OCI-LY1 (cell line): ENCODE measurements at regions not wholly inside any gene's neighbourhood (a gene's known extent, or its start where the extent isn't known, plus 50 kb on each side); places are given as distances from the start of the nearest gene placed in this dataset.

Source experiments
- H2AFZ ChIP-seq: fragments of 200-600 bp; sonication (generic), shearing (Covaris generic); 2 replicates; pipeline ENCODE4 v1.6.0; 2014; ENCODE audit warnings: antibody characterized with exemption, mild to moderate bottlenecking, low read length
- H3F3A ChIP-seq: fragments of 200-600 bp; sonication (generic), shearing (Covaris generic); 2 replicates; pipeline ENCODE4 v1.6.0; 2014; ENCODE audit warnings: mild to moderate bottlenecking, antibody characterized with exemption, low read length, moderate library complexity; ENCODE audit not compliant: insufficient read depth
- H3K27ac ChIP-seq: fragments of 200-600 bp; sonication (generic); 2 replicates; pipeline ENCODE4 v1.5.1; 2014; ENCODE audit warnings: low read length, mixed run types, mild to moderate bottlenecking, low read depth; ENCODE audit not compliant: poor library complexity, severe bottlenecking
- H3K27me3 ChIP-seq: fragments of 200-600 bp; sonication (generic); 2 replicates; pipeline ENCODE4 v1.6.0; 2014; ENCODE audit warnings: antibody characterized with exemption, mild to moderate bottlenecking, low read length, moderate library complexity; ENCODE audit not compliant: insufficient read depth
- H3K36me3 ChIP-seq: fragments of 200-600 bp; sonication (generic); 2 replicates; pipeline ENCODE4 v1.6.1; 2014; ENCODE audit warnings: mild to moderate bottlenecking, antibody characterized with exemption, low read length, moderate library complexity, mixed read lengths; ENCODE audit not compliant: insufficient read depth
- H3K4me1 ChIP-seq: fragments of 200-600 bp; sonication (generic); 2 replicates; pipeline ENCODE4 v1.5.1; 2014; ENCODE audit warnings: mild to moderate bottlenecking, low read length, moderate library complexity; ENCODE audit not compliant: insufficient read depth, severe bottlenecking
- H3K4me2 ChIP-seq: fragments of 200-600 bp; sonication (generic), shearing (Covaris generic); 2 replicates; pipeline ENCODE4 v1.6.1; 2014; ENCODE audit warnings: low read length
- H3K4me3 ChIP-seq: fragments of 200-600 bp; sonication (generic); 2 replicates; pipeline ENCODE4 v1.5.1; 2014; ENCODE audit warnings: low read length, low read depth, mild to moderate bottlenecking, mixed read lengths; ENCODE audit not compliant: poor library complexity, severe bottlenecking
- H3K79me2 ChIP-seq: fragments of 200-600 bp; shearing (Covaris generic); 2 replicates; pipeline ENCODE4 v1.6.1; 2016; ENCODE audit warnings: mixed run types, low read length, mixed read lengths; ENCODE audit not compliant: insufficient read depth
- H3K9ac ChIP-seq: fragments of 200-600 bp; sonication (generic), shearing (Covaris generic); 2 replicates; pipeline ENCODE4 v1.6.1; 2014; ENCODE audit warnings: mild to moderate bottlenecking, low read length, mixed read lengths
- H3K9me2 ChIP-seq: fragments of 200-600 bp; sonication (generic), shearing (Covaris generic); 2 replicates; pipeline ENCODE4 v1.6.1; 2014; ENCODE audit warnings: low read depth, mild to moderate bottlenecking, low read length, mixed read lengths
- H3K9me3 ChIP-seq: fragments of 200-600 bp; shearing (Covaris generic); 2 replicates; pipeline ENCODE4 v1.6.1; 2014; ENCODE audit warnings: low read length, mixed read lengths
- H4K20me1 ChIP-seq: fragments of 200-600 bp; sonication (generic), shearing (Covaris generic); 2 replicates; pipeline ENCODE4 v1.6.0; 2016; ENCODE audit warnings: mild to moderate bottlenecking, low read length; ENCODE audit not compliant: insufficient read depth
- CTCF ChIP-seq: fragments of 200-600 bp; sonication (generic), shearing (Covaris generic); IDR thresholded peaks from 2 replicates; pipeline ENCODE4 v1.5.1; 2017; ENCODE audit warnings: mild to moderate bottlenecking, antibody characterized with exemption, low read length, moderate library complexity, mixed read lengths
- EZH2 ChIP-seq: fragments of 200-600 bp; sonication (generic), shearing (Covaris generic); IDR thresholded peaks from 2 replicates; pipeline ENCODE4 v1.8.0; 2017; ENCODE audit warnings: borderline replicate concordance, mixed run types, mild to moderate bottlenecking, antibody characterized with exemption, low read length, moderate library complexity, mixed read lengths

DNA sequence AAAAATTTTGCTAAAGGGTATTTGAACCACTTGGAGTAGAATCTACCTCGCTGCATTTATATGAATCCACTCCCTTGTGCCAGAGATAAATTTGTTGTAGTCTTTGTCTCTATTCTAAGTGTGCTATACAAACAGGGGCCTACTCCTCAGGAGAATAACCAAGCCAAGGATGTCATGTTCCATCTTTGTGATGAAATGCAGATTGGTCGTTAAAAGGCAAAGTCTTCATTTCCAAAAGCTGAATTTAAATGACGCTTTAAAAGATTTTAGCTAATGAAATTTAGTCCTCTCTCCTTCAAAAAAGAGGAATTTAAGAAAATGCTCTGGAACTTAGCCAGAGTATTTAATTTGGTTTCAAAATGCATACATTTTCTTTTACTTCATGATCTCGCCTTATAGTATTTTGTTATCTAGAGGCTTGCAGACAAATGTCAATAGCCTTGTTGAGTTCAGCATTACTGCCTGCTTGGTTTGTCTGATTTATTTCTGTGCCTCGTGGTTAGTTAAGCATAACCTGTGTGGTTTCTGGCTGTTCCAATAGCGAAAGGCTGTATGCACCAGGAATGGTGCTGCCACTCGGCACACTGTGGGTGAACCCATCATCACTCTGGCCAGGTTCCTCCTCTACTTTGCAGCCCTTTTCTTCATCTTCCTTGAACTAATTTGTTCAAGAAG, 417.6 kb downstream of the ZNF521 start:
- no peaks in the 10 kb centered on the region for H3K79me2 ChIP-seq
- H3K9me3 ChIP-seq = no peaks in the 10 kb centered on the region
- no peak overlapping the region for H3K4me2 ChIP-seq
- no peaks in the 10 kb centered on the region for H3K9me2 ChIP-seq
- no peak overlapping the region for H2AFZ ChIP-seq
- no peak overlapping the region for H3K4me3 ChIP-seq
- no peak overlapping the region for H3K27ac ChIP-seq
- no peak overlapping the region for H3K9ac ChIP-seq
- TF ChIP-seq EZH2 (no peak), CTCF (no peak)
- H3K36me3 ChIP-seq = no peaks in the 10 kb centered on the region
- peaks cover 17% of the 10 kb centered on the region for H3K4me1 ChIP-seq
- no peaks in the 10 kb centered on the region for H3K27me3 ChIP-seq
- no peaks in the 10 kb centered on the region for H3F3A ChIP-seq
- no peaks in the 10 kb centered on the region for H4K20me1 ChIP-seq

- no peaks in the 10 kb centered on the region for H3K79me2 ChIP-seq
- H3K9ac ChIP-seq = no peak overlapping the region
- H3K36me3 ChIP-seq = no peaks in the 10 kb centered on the region
- H3K4me1 ChIP-seq = peaks cover 13% of the 10 kb centered on the region
- no peaks in the 10 kb centered on the region for H3F3A ChIP-seq
- no peaks in the 10 kb centered on the region for H3K9me2 ChIP-seq
- no peak overlapping the region for H3K4me2 ChIP-seq
- no peak overlapping the region for H3K4me3 ChIP-seq
- H3K9me3 ChIP-seq = no peaks in the 10 kb centered on the region
- no peak overlapping the region for H2AFZ ChIP-seq
- H3K27me3 ChIP-seq = no peaks in the 10 kb centered on the region
- H4K20me1 ChIP-seq = no peaks in the 10 kb centered on the region
- no peak overlapping the region for H3K27ac ChIP-seq
- TF ChIP-seq EZH2 = no peak
- no peak for TF ChIP-seq CTCF
Observed at GRCh38 chr18:24935008-24935407, 417.0 kb downstream of the ZNF521 start.

DNA sequence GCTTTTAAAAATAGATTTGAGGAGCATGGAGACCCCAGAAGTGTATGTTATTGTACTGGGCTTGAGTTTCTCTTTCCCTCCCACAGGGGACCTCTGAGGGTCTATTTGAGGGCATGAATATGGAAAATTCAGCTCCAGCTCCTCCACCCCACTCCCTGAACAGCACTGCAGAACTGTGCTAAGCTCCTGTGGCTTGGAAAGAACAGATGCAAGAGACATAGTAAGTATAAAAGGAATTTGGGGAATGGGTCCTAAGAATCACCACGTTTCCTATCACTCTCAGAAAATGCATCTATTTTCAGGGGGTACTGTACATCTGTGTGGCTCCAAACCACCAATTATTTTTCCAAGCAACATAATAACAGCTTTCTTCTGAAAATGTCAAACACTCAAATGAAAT, 416.1 kb downstream of the ZNF521 start:
- Histone ChIP-seq H3K27me3 (no peaks in the 10 kb centered on the region), H3K4me1 (peaks cover 4% of the 10 kb centered on the region), H3K9ac (no peak overlapping the region), H4K20me1 (no peaks in the 10 kb centered on the region), H3K4me2 (no peak overlapping the region), H3K36me3 (no peaks in the 10 kb centered on the region), H3K9me2 (no peaks in the 10 kb centered on the region), H3F3A (no peaks in the 10 kb centered on the region), H3K9me3 (no peaks in the 10 kb centered on the region), H3K4me3 (no peak overlapping the region), H3K79me2 (no peaks in the 10 kb centered on the region), H3K27ac (no peak overlapping the region), H2AFZ (no peak overlapping the region)
- TF ChIP-seq CTCF = no peak
- no peak for TF ChIP-seq EZH2
